Right lobe of liver (tissue), 6 donors: ENCODE measurements at regions not wholly inside any gene's neighbourhood (a gene's known extent, or its start where the extent isn't known, plus 50 kb on each side); places are given as distances from the start of the nearest gene placed in this dataset.
"Not testable (repeated sequence)": the region's sequence is repeated elsewhere in the genome, so short reads cannot be mapped to it uniquely, and the experiment has no call there.

ENCODE experiments used
- ATAC-seq, 4 donors: fragments of 200-7000 bp; cut with Tn5 transposase; one replicate each; pipeline ENCODE4 v1.9.1; 2020; ENCODE audit warnings: mild to moderate bottlenecking in 4 of 4, moderate library complexity in 4 of 4
- DNase-seq, 3 donors: peaks; one replicate each; pipeline ENCODE4 v3.0.0-alpha.2; 2020
- H3K27ac ChIP-seq, 3 donors: fragments of 200-600 bp; one replicate each; pipeline ENCODE4 v1.8.0; 2022
- H3K27me3 ChIP-seq, 2 donors: fragments of 200-600 bp; one replicate each; pipeline ENCODE4 v1.8.0; 2022
- H3K36me3 ChIP-seq, 4 donors: fragments of 200-600 bp; sonication (generic) in 1 of 4; one replicate each; pipeline versions ENCODE4 v1.5.1 to v1.8.0; 2017 to 2022; ENCODE audit warnings: control low read depth in 1 of 4
- H3K4me1 ChIP-seq, 4 donors: fragments of 200-600 bp; sonication (generic) in 1 of 4; one replicate each; pipeline versions ENCODE4 v1.5.1 to v1.8.0; 2017 to 2022; ENCODE audit warnings: control low read depth in 1 of 4
- H3K4me3 ChIP-seq, 3 donors: fragments of 200-600 bp; one replicate each; pipeline ENCODE4 v1.8.0; 2022
- H3K9me3 ChIP-seq, 4 donors: fragments of 200-600 bp; sonication (generic) in 1 of 4; one replicate each; pipeline versions ENCODE4 v1.5.1 to v1.8.0; 2017 to 2022; ENCODE audit warnings: control low read depth in 1 of 4
- CTCF ChIP-seq, 4 donors: fragments of 200-600 bp in 3 of 4; fragments of 450-650 bp in 1 of 4; IDR thresholded peaks; one replicate each; pipeline versions ENCODE4 v1.5.1 to v1.8.0; 2016 to 2022; ENCODE audit warnings: antibody characterized with exemption in 4 of 4, mild to moderate bottlenecking in 2 of 4
- POLR2A ChIP-seq: fragments of 450-650 bp; IDR thresholded peaks from one replicate; pipeline ENCODE4 v1.6.1; 2017; ENCODE audit warnings: antibody characterized with exemption, mild to moderate bottlenecking
- WGBS: methylation state at CpG from one replicate; pipeline ENCODE4 v1.1.6; 2018; ENCODE audit warnings: low coverage, low lambda C conversion rate; ENCODE audit not compliant: insufficient coverage; ENCODE audit errors: missing lambda C conversion rate; 5-methylcytosine and 5-hydroxymethylcytosine counted together
- intact Hi-C, 2 donors: fragments of 100-400 bp; cut with DNase I; formaldehyde crosslinking; loops; one replicate each; pipeline versions ENCODE4 v1.11.2 to v1.14.1; 2022
- donor health status: DM: no; HTN: yes; CAD: no.
- donor health status: DM: no; HTN: no; CAD: no.
- donor health status: DM: no; HTN: no; CAD: no.
- donor health status: DM: no; HTN: yes; CAD: no.
- donor health status: DM: no; HTN: yes; CAD: no.

- 62% methylated on average over 3 of the region's 3 CpGs for WGBS
- TF ChIP-seq CTCF (IDR thresholded peaks at IDR 0.05) (no peak), POLR2A (no peak)
- Histone ChIP-seq H3K4me3 (no peak overlapping the region), H3K27me3 (no peaks in the 10 kb centered on the region), H3K36me3 (no peaks in the 10 kb centered on the region), H3K27ac (no peak overlapping the region), H3K4me1 (no peaks in the 10 kb centered on the region), H3K9me3 (no peaks in the 10 kb centered on the region)
- intact Hi-C loops, result no loop called here
- DNase-seq (no peak), ATAC-seq (no peak)
Observed at GRCh38 chr3:154656486-154656885, 226.5 kb upstream of the GPR149 start.

- no peak overlapping the region for H3K27ac ChIP-seq
- ATAC-seq, result no peak
- no peak for TF ChIP-seq CTCF (IDR thresholded peaks at IDR 0.05)
Observed at GRCh38 chr3:154642145-154642544, 212.2 kb upstream of the GPR149 start.

GRCh38 chr3:154625756-154626155, 195.8 kb upstream of the GPR149 start:
- DNase-seq, result no peak
- no peak overlapping the region for H3K27ac ChIP-seq
- no peak for ATAC-seq
- WGBS, result 56% methylated on average over 3 of the region's 3 CpGs
- no peaks in the 10 kb centered on the region for H3K27me3 ChIP-seq
- no peaks in the 10 kb centered on the region for H3K4me1 ChIP-seq
- H3K36me3 ChIP-seq, result no peaks in the 10 kb centered on the region
- no peak for TF ChIP-seq CTCF (IDR thresholded peaks at IDR 0.05)
- TF ChIP-seq POLR2A, result no peak
- H3K9me3 ChIP-seq, result no peaks in the 10 kb centered on the region
- intact Hi-C loops, result no loop called here
- no peak overlapping the region for H3K4me3 ChIP-seq

More at GRCh38 chr3:154642145-154642544, 212.2 kb upstream of the GPR149 start:
- no peak for DNase-seq
- H3K9me3 ChIP-seq, result no peaks in the 10 kb centered on the region
- WGBS, result 67% methylated on average over 2 of the region's 2 CpGs
- H3K27me3 ChIP-seq, result no peaks in the 10 kb centered on the region
- H3K4me3 ChIP-seq, result no peak overlapping the region
- no peaks in the 10 kb centered on the region for H3K4me1 ChIP-seq
- no peaks in the 10 kb centered on the region for H3K36me3 ChIP-seq
- intact Hi-C loops, result no loop called here

GRCh38 chr3:154619621-154620020, 189.6 kb upstream of the GPR149 start:
- H3K4me1 ChIP-seq, H3K9me3 ChIP-seq, H3K27me3 ChIP-seq, ATAC-seq, DNase-seq, H3K4me3 ChIP-seq, H3K27ac ChIP-seq, intact Hi-C loops, H3K36me3 ChIP-seq: not testable (repeated sequence)
- WGBS, result 76% methylated on average over 4 of the region's 10 CpGs

GRCh38 chr3:154616298-154616697, 186.3 kb upstream of the GPR149 start:
- intact Hi-C loops, result no loop called here
- Histone ChIP-seq H3K9me3 (no peaks in the 10 kb centered on the region), H3K36me3 (no peaks in the 10 kb centered on the region), H3K4me3 (no peak overlapping the region), H3K4me1 (no peaks in the 10 kb centered on the region), H3K27me3 (no peaks in the 10 kb centered on the region), H3K27ac (no peak overlapping the region)
- ATAC-seq, result no peak
- no CpG with 5 or more reads among the region's 4 CpGs for WGBS
- no peak for TF ChIP-seq CTCF (IDR thresholded peaks at IDR 0.05)
- peak in 1 of 3 donors; percentile 12 for DNase-seq
